Testis (tissue), 2 donors: ENCODE measurements at regions not wholly inside any gene's neighbourhood (a gene's known extent, or its start where the extent isn't known, plus 50 kb on each side); places are given as distances from the start of the nearest gene placed in this dataset.

Experiments
- DNase-seq: peaks from one replicate; pipeline ENCODE4 v3.0.0-alpha.2; 2019
- H3K27ac ChIP-seq, 2 donors: fragments of 200-600 bp; sonication (generic); one replicate each; pipeline ENCODE4 v1.5.1; 2019
- H3K27me3 ChIP-seq: fragments of 200-600 bp; sonication (generic); one replicate; pipeline ENCODE4 v1.5.1; 2019
- H3K36me3 ChIP-seq: fragments of 200-600 bp; sonication (generic); one replicate; pipeline ENCODE4 v1.5.1; 2017; ENCODE audit warnings: low read depth; ENCODE audit errors: missing control alignments
- H3K4me1 ChIP-seq: fragments of 200-600 bp; sonication (generic); one replicate; pipeline ENCODE4 v1.5.1; 2019
- H3K4me3 ChIP-seq, 2 donors: fragments of 200-600 bp; sonication (generic); one replicate each; pipeline ENCODE4 v1.5.1; 2017 to 2019
- H3K9me3 ChIP-seq: fragments of 200-600 bp; sonication (generic); one replicate; pipeline ENCODE4 v1.5.1; 2017
- POLR2A ChIP-seq: fragments of 450-650 bp; IDR thresholded peaks from one replicate; pipeline ENCODE4 v1.6.1; 2017; ENCODE audit warnings: antibody characterized with exemption, mild to moderate bottlenecking, moderate library complexity
- WGBS, 2 donors: methylation state at CpG; one replicate each; pipeline ENCODE4 v1.1.5; 2018; 5-methylcytosine and 5-hydroxymethylcytosine counted together
- intact Hi-C: fragments of 100-400 bp; cut with DNase I; formaldehyde crosslinking; loops from one replicate; pipeline ENCODE4 v1.15.1; 2023; ENCODE audit warnings: low total_unique reads
- small RNA-seq, 2 donors: library from RNA; depleted of rRNA; stranded (forward); fragments of <200 nt; gene quantifications; one replicate each; pipeline ENCODE3, GENCODE V24; 2016
- TF ChIP-seq, protein P1 (sequence below), 3 experiments: fragments of 450-650 bp in 2 of 3; fragments of 200-600 bp in 1 of 3; sonication (generic) in 1 of 3; IDR thresholded peaks; one replicate each; pipeline ENCODE4 v1.5.1; 2016 to 2019; ENCODE audit warnings: antibody characterized with exemption in 3 of 3, mild to moderate bottlenecking in 2 of 3, moderate library complexity in 1 of 3

DNA sequence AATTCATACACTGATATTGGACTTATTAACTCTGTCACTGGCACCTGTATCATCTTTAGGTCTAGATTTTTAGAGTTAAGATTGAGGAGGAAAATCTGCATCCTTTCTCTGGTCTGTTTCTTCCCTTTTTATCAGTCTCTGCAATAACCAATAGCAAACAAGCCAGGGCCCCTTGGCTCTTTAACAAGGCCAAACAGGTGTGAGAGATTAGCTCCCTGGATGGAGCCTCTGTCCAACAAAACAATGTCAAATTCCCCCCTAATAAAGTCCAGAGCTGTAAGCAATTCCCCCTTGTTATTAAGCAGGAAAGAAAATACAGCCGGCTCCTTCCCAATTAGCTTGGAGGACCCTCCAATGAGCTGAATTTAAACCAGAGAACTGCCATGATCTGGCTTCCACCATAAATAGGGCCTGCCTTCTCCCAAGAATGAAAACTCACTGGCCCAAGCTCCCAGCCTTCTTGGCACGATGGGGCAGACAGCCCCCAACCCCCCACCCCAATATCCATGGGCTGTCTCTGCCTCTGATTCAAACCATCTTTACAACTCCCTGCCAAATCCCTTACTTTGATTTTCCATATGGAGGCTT, 56.1 kb upstream of the SOX9 start:
- H3K4me3 ChIP-seq = no peak overlapping the region
- intact Hi-C loops = no loop called here
- no peaks in the 10 kb centered on the region for H3K27me3 ChIP-seq

DNA sequence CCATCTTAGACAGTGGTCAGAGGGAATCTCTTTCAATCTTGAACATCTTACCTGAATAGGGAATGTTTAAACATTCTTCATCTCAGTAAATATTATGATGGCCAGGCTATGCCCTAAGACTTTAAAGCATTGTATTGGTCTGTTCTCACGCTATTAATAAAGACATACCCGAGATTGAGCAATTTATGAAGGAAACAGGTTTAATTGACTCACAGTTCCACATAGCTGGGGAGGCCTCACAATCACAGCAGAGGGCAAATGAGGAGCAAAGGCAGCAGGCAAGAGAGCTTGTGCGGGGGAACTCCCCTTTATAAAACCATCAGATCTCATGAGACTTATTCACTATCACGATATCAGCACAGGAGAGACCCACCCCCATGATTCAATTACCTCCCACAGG, 55.3 kb upstream of the SOX9 start:
- Histone ChIP-seq H3K27me3 (no peaks in the 10 kb centered on the region), H3K36me3 (no peaks in the 10 kb centered on the region), H3K9me3 (no peaks in the 10 kb centered on the region), H3K27ac (no peak overlapping the region), H3K4me1 (no peaks in the 10 kb centered on the region), H3K4me3 (no peak overlapping the region)
- 86 to 89% methylated on average over 4 of the region's 4 CpGs for WGBS, 2 donors
- TF ChIP-seq, protein P1, sequence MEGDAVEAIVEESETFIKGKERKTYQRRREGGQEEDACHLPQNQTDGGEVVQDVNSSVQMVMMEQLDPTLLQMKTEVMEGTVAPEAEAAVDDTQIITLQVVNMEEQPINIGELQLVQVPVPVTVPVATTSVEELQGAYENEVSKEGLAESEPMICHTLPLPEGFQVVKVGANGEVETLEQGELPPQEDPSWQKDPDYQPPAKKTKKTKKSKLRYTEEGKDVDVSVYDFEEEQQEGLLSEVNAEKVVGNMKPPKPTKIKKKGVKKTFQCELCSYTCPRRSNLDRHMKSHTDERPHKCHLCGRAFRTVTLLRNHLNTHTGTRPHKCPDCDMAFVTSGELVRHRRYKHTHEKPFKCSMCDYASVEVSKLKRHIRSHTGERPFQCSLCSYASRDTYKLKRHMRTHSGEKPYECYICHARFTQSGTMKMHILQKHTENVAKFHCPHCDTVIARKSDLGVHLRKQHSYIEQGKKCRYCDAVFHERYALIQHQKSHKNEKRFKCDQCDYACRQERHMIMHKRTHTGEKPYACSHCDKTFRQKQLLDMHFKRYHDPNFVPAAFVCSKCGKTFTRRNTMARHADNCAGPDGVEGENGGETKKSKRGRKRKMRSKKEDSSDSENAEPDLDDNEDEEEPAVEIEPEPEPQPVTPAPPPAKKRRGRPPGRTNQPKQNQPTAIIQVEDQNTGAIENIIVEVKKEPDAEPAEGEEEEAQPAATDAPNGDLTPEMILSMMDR (IDR thresholded peaks at IDR 0.05) = no peak
- no peak for TF ChIP-seq POLR2A
- intact Hi-C loops = no loop called here
- no peak for DNase-seq

More for the DNA sequence above, 56.1 kb upstream of the SOX9 start:
- TF ChIP-seq, protein P1 (IDR thresholded peaks at IDR 0.05) = no peak
- no peak for TF ChIP-seq POLR2A
- H3K9me3 ChIP-seq = no peaks in the 10 kb centered on the region
- H3K27ac ChIP-seq = no peak overlapping the region
- H3K4me1 ChIP-seq = no peaks in the 10 kb centered on the region
- H3K36me3 ChIP-seq = no peaks in the 10 kb centered on the region
- DNase-seq = no peak
- WGBS, 2 donors = 65 to 68% methylated on average over 2 of the region's 2 CpGs

DNA sequence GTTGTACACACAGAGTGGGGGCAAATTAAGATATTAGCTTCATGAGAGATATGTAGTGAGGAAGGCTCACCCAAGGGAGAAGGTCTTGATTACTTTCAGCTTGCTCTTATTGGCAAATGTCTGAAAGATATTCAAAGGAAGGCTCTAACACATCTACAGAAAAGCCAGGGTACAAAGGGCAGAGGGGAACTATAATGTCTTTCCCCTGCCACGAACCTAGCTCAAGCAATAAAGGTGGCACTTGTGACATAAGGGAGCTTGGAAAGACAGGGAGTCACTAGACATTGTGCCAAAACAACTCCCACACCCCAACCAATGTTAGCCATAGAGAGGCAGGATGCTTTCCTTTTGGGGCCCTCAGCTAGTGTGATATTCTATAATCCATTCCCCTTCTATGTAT, 52.2 kb upstream of the SOX9 start:
- TF ChIP-seq POLR2A = no peak
- TF ChIP-seq, protein P1 (IDR thresholded peaks at IDR 0.05) = no peak
- 36 to 50% methylated on average over 1 of the region's 1 CpG for WGBS, 2 donors
- H3K4me3 ChIP-seq = no peak overlapping the region
- DNase-seq = no peak
- no peak overlapping the region for H3K27ac ChIP-seq
- H3K4me1 ChIP-seq = no peaks in the 10 kb centered on the region
- no peaks in the 10 kb centered on the region for H3K27me3 ChIP-seq
- intact Hi-C loops = no loop called here
- H3K36me3 ChIP-seq = no peaks in the 10 kb centered on the region
- H3K9me3 ChIP-seq = no peaks in the 10 kb centered on the region

DNA sequence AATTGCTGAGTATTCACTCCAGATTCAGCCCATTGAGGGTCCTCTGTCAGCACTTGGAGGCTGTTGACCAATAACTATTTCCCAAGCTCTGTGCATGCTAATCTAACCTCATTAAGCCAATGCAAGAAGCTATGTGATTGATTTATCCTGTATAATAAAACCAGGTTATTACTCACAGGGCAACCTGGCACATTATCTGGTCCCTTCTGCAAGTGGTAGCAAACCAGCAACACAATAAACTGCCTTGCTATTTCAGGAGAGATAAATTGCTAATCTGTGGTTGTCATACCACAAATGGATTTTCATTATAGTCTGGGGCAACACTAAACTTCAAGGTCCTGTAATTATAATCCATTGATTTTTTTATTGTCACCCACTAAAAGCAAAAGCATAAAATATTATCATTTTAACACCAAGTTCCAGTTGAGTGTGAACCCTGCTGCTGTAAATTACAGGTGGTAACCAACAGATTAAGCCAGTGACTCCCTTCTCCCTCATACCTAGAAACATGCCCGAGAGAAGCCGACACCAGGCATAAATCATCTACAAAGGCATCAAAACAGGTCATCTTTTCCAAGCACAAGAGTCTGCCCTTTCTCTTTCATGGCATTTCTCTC, 51.1 kb upstream of the SOX9 start:
- H3K36me3 ChIP-seq = no peaks in the 10 kb centered on the region
- intact Hi-C loops = no loop called here
- WGBS, 2 donors = 32 to 45% methylated on average over 2 of the region's 2 CpGs
- no peak overlapping the region for H3K27ac ChIP-seq
- H3K9me3 ChIP-seq = no peaks in the 10 kb centered on the region
- no peaks in the 10 kb centered on the region for H3K27me3 ChIP-seq
- no peak for TF ChIP-seq POLR2A
- TF ChIP-seq, protein P1 (IDR thresholded peaks at IDR 0.05) = no peak
- DNase-seq = no peak
- no peaks in the 10 kb centered on the region for H3K4me1 ChIP-seq
- H3K4me3 ChIP-seq = no peak overlapping the region

Small RNA genes in the stretch of these regions (small RNA-seq; reads per million reads assigned to genes)
- 0 reads per million in 2 donors for gene RNU7-155P
